ENCODE measurements at regions not wholly inside any gene's neighbourhood (a gene's known extent, or its start where the extent isn't known, plus 50 kb on each side); places are given as distances from the start of the nearest gene placed in this dataset.

- TF ChIP-seq CTCF (IDR thresholded peaks at IDR 0.05 in 8 of 11, conservative IDR thresholded peaks at IDR 0.05 in 3 of 11) (no peak), POLR2A (IDR thresholded peaks at IDR 0.05) (no peak), POLR2AphosphoS5 (IDR thresholded peaks at IDR 0.05) (no peak)
Observed at GRCh38 chr3:86162521-86162920, 828.4 kb downstream of the VGLL3 start.
